Endometrium (tissue), 2 donors: ENCODE measurements at regions not wholly inside any gene's neighbourhood (a gene's known extent, or its start where the extent isn't known, plus 50 kb on each side); places are given as distances from the start of the nearest gene placed in this dataset.

Experiments used
- FAIRE-seq: peaks from 2 replicates; lab custom pipeline; 2012; peaks lifted over from hg19 to GRCh38; lab: Jason Lieb, UNC
- donor health status: control.
- donor health status: control.

DNA sequence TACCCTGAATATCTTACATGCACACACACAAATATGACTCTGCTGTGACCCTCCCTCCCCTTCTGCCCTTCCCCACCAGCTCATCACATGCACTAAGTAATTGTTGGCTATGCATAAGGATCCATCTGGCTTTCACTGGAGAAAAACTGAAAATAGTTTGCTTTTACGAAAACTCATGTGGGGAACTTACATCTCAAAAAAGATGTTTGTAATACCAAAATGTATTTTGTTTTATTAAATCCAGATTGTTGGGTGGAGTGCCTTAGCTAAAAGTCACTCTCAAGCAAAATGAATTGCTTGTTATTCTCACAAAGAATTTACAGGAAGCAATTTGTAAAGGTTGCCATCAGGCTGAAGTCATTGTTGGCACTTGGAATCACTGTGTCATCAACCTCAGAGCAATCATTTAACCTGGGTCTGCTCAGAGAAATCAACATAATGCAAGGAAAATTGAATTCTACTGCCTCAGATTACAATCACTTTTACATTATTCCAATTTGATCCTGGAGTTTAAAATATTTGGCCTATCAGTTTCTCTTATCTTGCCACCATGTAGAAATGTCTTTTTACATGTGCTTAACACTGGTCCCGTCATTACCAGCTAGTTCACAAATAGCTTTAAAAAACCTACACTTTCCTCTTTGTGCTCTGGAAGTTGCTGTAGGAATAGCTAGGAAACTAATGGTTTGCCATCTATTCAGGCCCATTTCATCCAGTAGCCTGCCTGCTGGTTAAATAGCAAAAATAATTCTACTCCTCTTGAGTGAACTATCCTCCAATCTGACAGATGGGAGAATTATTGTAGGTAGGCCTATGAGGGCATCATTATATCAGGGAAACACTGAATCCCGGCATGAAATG lies 90.3 kb upstream of the TMEM17 start:
- FAIRE-seq, result peak; percentile 74

DNA sequence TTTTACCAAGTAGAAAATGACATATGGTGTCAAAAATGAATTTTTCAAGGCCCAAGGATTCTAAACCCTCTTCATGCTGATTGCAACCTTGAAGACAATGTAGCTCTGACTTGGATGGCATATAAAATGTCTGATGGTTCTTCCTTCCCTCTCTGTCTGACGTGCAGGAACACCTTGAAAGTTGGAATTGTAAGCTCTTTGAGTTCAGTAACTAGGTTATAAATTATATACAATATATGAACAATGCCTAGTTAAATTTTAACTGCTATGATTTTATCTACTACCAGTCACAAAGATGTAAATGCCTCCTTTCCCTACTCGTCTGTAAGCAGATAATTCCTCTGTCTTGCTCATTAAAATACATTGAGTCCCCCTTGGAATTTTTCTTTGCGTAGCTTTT lies 89.5 kb upstream of the TMEM17 start:
- no peak for FAIRE-seq

DNA sequence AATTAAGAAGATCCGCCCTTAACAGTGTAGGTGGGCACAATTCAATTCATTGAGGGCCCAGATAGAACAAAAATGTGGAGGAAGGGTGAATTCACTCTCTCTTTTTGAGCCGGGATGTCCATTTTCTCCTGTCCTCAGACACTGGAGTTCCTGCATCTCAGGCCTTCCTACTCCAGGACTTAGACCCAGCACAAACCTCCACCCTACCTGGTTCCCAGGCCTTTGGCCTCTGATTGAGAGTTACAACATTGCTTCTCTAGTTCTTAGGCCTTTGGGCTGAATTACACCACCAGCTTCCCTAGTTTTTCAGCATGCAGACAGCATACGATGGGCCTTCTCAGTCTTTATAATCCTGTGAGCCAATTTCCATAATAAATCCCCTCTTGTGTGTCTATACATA lies 87.8 kb upstream of the TMEM17 start:
- FAIRE-seq, result no peak

DNA sequence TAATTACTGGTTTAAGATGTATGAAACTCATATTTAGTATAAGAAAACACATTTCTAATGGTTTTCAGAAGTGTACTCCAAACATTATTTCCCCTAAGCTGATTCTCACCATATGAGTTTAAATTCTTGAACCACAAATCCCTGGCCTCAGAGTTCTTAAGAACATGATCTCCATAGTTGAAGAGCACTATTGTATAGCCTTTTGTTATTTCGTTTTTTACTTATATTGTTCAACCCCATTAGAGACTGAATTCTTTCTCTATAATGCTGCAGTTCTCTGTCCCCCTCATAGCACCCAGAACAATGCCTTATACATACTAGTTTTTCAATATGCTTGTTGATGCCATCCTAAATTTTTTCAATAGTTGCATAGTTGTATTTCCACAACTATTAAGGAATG lies 85.5 kb upstream of the TMEM17 start:
- FAIRE-seq, result no peak

DNA sequence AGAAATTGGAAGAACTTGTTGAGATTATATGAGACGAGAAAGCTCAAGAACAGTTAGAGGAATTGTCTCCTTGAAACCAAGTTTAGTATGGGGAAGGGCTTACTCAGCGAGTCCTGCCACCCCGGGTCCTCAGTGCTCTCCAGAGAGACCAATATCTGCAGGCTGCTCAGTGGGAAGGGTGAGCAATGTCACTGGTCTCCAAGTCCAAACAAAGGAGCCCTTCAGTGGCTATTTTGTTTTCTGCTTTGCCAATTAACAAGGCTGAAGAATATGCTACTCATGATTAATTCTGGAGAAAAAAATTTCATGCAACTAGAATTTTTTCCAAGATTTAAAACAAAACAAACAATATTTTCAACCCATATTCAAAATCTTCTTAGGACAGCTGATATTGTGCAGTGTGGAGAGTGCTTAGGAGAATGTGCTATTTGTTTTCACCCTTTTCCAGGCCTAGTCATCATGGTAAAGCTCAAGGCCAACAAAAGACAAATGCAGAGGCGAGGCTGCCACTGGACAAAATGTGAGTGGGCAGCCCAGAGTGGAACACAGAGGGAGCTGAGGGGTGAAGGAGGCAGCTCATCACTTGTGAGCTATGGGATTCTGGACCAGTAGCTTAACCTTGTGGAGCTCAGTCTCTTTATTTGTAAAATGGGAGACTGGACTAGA lies 83.8 kb upstream of the TMEM17 start:
- FAIRE-seq, result no peak

DNA sequence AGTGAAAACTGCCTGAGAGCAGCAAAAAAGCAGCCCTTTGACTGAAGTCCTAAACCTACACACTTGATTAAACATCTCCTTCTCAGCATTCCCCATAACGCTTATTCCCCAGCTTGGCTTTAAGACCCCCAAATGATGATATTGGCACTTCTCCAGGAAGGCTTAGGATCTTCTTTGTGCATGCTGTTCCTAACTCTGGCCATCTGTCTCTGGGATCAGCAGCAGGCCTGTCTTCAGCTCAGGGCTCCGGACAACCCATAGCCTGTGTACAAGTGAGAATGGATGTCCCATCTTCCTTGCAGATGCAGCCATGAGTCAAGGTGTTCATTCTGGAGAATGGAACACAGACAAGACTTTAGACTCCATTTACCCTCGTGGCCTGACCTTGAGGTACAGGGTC lies 81.6 kb upstream of the TMEM17 start:
- no peak for FAIRE-seq

DNA sequence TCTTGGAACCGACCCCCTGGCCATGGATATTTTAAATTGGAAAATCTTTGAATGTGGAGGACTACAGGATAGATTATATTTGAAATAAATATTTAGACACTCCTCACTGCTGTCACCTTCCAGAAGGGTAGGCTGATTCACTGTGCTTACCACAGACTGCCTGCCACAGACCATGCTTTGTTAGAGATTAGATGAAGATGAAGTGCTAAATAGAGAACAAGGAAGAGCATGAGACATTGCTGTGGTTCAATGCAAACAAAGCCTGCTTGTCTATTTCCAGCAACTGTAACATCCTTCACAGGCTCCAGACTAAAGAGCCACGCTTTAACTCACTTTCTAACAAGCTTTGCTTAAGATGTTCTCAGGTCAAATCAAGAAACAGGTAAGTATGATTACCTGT lies 81.0 kb upstream of the TMEM17 start:
- FAIRE-seq, result no peak

DNA sequence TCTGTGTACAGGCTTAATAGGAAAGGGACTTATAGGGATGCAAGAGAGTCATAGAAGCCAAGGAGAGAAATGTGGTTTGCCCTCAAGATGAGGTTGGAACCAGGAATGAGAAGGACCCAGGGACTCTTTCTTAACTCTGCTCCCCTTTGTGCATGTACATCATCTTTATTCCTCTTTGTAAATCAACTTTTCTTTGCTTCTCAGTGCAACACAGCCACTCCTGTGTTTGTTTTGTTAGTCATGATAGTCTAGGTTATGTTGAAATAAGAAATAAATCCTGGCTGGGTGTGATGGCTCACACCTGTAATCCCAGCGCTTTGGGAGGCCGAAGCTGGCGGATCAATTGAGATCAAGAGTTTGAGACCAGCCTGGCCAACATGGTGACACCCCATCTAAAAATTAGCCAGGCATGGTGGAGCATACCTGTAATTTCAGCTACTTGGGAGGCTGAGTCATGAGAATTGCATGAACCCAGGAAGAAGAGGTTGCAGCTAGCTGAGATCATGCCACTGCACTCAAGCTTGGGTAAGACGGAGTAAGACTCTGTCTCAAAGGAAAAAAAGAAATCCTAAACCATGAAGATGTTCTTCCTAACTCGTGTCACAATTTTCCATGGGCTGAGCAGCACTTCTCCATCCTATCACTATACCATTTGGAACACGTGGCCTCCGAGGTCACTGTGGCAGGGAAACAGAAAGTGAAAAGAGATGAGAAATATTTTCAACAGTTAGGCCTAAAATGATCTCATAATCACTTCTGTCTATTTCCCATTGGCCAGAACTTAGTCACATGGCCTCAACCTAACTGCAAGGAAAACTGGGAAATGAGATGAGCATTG lies 73.0 kb upstream of the TMEM17 start:
- FAIRE-seq, result no peak

DNA sequence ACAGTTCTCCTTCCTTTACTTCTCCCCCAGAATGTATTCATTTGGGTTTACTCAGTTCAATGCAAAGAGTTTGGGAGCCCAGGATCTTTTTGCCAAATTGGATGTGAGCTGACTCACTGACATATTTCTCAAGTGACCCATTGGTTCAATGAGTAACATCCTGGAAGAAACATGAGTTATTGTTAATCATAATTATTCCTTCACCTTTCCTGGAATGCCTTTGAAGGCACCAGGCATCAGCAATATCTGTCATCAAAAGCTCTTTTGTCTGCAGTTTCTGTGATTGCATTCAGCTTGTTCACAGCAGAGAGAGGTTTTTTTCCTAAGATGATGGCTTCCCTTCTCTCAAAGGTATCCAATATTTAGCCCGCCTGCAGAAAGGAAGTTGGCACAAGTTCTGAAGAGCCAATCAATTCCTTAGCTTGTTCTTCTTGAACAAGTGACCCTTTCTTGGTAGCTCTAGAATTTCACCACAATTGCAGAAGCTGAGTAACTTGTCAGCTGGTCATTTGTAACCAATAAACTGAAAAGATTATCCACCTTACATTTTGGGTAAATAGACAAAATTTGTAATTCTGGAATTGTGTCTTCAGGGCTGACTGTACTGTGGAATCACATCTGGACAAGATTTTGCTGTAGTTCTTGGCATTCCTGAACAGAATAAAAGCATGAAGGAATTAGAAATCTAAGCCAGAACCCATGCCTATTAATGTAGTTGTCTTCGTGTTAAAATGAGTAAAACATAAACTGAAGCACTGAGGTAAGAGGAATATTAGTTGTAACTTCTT lies 72.2 kb upstream of the TMEM17 start:
- FAIRE-seq, result no peak

DNA sequence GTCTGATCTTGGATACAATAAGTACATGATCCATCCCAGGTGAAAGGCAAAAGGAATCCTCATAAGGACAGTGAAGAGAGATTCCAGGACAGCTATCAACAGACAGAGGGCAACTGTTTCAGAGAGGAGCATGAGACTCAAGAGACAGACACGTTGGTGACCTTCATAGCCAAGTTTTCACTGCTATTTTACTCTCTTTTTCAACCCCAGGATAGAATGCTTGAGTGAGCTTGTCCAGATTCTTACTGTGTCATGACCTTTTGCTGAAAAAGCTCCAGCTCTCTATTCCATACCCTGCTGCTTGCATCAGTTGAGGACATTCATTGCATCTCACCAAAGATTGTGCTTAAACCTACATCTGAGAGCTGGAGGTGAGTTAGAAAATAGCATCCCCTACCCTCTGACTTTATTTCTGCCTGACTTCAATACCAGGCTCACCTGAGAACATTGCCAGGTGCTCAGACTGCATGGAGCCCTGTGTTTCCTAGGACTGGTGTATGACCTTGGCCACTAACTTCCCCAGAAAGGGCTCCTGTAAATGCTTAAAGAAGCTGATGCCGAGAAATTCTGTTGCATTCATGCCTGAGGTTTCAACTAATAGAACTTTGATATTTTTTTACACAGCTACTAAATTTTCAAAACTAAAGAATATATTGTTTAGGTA lies 70.4 kb upstream of the TMEM17 start:
- FAIRE-seq, result no peak

DNA sequence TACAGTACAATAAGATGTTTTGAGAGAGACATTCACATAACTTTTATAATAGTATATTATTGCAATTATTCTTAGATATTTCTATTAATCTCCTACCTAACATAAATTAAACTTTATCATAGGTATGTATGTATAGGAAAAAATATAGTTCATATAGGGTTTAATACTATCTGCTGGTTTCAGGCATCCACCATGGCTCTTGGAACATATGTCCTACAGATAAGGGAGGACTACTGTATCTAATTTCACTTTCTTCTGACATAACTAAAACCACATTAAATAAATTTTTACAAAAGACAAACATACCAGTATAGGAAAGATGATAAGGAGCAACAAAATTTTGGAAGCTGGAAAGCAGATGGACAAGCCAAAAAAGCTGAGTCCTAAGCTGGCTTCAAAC lies 67.9 kb upstream of the TMEM17 start:
- FAIRE-seq, result no peak

DNA sequence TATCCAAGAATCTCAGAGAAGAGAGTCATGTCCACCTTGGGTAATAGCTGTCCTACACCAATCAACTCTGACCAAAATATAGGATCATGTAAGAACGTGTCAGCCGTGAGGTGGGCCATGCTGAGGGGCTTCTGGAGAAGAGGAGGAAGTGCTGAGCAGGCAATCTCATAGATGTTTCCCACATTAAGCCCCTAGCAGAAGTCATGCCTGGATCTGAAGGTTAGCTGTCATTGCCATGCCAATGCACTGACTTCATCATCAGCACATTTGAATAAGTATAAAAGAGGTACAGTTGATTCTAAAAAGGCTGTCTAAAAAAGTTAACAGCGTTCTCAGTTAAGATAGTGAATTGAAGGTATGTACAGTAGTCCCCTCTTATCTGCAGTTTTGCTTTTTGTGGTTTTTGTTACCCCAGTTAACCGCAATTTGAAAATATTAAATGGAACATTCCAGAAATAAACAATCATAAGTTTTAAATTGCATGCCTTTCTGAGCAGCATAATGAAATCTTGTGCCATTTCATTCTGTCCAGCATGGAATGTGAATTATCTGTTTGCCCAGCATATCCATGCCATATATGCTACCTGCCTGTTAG lies 67.2 kb upstream of the TMEM17 start:
- FAIRE-seq, result no peak

DNA sequence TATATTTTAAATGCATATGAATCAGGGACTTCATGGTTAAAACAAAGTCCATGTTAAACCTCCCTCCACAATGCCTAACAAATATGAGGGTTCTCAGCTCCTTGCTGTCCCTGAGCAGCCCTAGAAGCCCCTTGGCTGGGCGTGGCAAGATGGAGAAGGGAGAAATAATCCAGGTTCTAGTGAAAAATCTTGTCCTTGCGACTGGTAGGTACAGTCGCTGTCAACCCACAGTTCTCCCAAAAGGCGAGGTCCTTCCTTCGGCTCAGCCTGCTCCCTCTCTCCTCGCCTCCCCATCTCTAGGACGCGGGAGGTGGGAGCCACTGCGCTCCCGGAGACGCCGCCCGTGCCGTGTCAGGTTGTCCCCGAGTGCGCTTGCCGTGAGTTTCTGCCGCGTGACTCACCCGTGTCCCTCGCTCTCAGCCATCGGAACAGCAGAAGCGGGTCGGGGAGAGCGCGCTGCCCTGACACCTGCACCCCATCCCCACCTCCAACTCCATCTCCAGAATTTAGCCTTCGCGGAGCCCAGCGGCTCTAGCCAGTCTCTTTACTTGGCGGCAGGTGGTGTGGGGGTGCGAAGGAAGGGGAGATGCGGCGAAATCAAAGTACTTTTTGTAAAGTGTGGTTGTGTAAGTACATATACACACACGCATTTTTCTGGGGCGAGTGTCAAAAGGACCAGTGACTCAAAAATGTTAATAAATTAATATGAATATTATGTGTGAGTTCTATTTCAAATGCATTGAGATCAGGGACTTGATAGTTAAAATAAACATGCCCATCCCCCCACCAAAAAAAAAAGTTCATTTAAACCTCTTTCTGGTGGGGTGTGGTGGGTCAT lies 65.1 kb upstream of the TMEM17 start:
- FAIRE-seq, result no peak

DNA sequence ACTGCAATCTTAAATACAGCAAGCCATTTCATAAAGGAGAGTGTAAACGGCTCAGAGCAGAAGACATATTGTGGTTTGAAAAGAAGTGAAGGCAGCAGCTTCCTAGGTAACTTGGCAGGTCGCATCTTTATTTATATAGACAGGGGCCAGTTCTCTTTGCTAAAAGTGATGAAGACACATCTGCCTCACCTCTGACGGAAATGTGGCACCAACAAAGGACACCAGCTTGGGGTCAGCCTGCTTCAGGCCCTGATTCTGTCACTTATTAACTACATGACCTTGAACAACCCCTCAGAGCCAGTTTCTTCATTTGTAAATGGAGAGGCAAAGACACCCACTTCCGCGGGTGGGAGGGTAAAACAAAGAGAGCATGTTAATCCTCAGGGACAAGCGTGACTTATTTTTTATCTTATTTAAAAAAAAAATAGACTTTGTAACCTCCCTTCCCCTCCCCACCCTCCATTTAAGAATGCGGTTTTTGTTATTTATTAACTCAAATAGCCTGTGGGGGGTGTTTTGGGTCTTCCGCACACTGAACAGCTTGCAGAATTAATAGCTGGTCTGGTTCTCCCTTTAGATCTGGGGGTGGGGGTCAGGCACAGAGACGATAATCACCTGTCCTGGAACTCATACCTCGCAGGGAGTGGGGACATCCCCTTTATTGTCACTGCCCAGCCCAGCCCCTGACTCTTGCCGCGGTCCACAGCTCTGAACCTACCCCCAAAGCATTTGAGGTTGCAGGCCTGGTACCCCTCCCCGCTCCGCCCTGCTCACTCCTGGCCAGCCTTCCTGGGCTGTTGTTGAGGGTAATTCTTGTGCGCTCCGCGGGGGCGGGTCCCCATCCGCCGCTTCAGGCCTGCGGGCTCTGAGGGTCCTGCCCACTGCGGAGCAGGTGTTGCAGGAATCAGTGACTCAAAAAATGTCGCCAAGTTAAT lies 64.2 kb upstream of the TMEM17 start:
- FAIRE-seq, result no peak

DNA sequence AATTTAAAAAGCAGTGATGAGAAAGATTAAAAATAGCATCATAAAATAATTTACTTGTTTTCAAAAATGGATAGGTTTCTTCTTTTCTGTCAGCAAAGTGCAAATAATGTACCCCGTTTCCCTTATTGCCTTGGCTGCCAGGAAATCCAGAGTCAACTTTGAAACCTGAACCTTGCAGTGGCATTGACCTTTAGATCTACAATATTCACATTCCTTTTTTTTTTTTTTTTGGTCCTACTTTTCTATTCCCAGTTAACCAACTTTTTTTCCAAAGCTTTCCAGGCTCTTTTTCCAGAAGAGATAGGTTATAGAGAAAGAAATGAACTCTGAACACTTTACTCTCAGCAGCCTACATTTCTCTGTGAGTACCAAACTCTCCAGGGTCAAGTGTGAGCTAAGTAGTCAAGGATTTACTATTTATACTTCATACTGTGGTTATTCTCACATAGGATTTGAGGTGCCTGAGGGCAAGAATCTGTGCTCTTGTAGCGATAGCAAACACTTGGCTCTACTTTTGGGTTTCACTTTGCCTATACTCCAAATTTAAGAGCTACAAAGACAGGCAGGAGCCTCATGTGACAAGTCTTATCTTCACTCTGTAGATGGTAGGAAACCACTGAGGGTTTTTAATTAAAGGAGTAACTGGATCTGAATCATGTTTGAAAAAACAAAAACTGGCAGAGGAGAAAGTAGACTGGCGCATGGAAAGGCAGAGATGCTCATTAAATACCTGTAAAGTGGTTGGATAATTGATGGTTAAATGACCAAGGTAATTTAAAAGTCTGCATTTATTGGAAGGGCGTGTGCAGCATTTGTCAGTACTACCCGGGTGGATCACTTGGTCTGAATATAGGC lies 63.2 kb upstream of the TMEM17 start:
- FAIRE-seq, result no peak

DNA sequence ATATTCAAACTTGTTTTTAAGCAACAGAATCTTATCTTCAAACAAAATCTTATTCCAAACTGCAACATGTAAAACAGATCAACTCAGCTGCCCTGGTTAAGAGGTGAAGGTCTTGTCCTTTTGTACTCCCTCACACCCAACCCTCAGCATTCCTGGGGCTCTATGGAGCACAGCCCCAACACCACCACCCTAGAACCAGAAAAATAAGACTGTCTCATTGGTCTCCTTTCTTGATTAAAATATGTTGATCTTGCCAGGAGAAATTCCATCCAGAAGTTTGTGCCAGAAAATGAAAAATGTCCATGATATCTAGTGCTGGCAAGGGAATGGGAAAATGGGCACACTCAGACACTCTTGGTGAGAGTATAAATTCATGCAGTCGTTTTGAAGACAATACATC lies 62.1 kb upstream of the TMEM17 start:
- no peak for FAIRE-seq

DNA sequence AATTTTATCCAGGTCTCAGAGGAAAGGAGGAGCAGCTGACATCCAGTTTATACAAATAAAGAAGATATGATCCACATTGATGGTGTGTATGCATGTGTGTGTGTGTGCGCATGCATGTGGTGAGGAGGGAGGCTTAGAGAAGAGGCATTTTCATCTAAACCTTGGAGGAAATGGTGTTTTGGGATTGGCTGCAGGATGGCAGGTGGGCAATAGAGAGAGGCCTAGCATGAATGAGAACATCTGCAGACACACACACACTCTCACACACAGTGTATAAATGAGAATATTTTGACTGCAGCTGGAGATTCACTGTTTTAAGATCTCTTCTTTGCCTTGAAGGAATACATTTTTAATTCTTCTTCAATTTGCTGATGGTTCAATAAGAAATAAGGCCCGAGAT lies 61.7 kb upstream of the TMEM17 start:
- no peak for FAIRE-seq

DNA sequence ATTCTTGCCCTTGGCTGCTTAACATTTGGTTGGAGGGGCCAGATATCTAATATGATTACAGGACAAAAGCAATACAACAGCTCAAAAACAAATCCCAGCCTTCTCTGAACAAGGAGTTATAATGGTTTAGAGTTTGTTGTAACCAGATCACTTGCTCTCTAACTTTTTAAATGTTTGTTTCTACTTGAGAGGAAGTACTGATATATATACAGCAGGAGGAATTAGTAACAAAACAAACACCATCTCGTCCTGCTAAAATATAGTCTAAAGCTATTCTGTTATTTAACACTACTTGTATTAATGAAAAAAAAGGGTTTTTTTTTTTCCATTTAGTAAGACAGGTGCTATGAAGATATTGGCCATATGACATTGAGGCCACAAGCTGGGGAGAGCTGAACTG lies 60.9 kb upstream of the TMEM17 start:
- no peak for FAIRE-seq
